ENCODE measurements at regions not wholly inside any gene's neighbourhood (a gene's known extent, or its start where the extent isn't known, plus 50 kb on each side); places are given as distances from the start of the nearest gene placed in this dataset.

DNA sequence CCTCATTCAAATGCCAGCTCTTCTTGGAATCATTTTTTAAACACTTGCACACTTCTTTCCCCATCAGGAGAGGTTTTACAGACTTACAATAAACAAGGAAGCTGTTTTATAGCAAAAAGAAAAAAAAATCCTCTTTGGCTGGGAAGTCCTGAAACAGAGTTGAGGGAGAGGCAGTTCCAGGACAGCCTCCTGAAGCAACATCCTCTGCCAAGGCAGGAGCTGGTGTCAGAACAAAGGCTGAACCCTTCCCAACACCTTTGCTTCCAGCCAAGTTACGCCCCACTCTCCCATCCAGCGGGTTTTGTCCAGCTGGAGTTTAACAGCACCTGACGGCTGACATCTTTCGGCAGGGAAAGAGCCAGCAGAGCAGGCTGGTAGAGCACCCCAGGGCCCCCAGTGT lies 287.8 kb downstream of the RRAGC start:
- DNase-seq = peak; percentile 34

DNA sequence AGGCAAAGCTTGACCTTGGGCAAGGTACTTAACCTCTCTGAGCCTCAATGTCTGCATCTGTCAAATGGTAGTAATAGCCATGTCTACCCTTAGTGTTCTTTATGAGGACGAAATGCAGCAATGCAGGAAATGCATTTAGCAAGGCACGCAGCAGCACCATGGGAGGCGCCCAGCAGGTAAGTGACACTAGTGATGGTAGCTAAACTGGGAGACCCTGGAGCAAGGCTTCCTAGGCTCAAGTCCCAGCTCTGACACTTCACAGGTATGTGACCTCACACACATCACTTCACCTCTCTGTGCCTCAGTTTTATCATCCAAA lies 289.0 kb downstream of the RRAGC start:
- DNase-seq = no peak

DNA sequence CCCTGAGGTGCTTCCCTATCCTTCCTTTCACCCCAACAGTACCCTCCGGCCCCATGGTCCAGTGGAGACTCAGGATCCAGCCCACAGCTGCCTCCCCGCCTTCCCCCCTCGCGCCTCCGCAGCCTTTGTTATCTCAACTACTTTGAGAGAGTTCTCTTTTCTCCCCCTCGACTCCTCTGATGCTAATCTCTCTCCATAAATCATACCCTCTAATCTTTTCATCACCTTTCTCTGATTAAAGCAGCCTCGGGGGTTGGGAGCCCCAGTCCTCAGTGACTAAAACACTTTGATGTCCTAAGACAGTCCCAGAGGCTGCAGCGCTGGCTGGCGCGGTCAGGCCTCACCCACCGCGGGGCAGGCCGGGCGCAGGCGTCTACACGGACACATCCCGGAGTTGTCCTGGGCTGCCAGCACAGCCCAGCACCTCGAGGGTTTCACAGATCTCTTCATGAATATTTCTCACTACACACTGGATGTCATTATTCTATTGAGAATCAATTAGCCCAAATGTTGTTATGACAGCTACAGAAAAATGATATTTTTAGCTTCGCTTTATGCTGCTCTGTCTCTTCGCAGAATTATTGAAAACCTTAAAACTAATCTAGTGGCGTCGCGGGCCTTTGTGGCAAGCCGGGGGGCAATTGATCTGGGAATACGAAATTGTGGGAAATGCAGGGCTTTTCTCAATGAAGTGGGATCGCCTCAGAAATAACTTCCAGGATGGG lies 289.5 kb downstream of the RRAGC start:
- DNase-seq = no peak

DNA sequence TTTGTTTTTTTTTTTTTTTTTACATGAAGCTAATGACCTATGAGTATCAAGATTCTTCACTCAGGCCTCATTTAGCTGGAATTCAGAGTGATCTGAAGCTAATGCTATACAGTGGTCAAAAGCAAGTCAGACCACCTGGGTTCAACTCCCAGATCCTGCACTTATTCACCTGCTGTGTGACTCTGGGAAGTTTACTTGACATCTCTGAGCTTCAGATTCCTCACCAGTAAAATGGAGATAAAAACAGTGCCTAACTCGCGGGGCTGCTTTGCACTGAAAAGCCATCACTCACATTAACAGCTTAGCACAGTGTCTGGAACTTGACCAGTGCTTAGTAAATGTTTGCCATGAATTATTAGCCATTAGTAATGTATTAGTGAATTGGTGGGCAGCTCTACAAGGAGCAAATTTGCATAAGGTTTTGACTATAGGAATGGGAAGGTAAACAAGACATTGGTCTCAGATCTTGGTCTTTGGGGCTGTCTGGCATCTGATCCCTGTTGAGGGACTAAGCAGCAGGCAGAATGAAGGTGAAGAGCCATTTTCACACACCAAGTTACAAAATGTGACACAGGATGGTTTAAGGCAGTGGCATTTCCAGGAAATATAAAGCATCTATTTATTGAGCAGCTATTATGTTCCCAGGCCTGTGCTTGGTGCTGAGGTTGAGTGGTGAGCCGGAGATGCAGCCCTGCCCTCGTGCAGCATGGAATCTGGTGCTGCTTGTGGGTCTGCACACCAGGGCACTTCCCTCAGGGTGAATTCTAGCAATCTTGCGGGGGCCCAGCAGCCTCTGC lies 291.3 kb downstream of the RRAGC start:
- DNase-seq = no peak

DNA sequence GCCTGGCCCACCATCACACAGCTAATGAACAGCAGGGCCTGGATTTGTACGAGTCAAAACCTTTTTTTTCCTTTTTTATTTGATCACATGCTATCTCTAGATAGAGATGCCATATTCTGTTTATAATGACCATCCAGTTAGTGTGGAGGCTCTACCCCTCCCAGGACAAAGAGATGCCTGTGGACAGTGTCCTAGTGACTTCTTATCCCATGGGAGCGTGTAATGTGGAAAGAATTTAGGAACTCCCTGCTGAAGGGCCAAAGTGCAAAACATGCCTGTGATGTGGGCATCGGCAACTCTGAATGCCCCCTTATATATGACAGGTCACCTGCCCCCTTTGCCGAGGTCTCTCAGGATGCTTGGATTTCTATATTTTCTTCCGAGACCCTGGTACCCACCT lies 292.2 kb downstream of the RRAGC start:
- DNase-seq = no peak

DNA sequence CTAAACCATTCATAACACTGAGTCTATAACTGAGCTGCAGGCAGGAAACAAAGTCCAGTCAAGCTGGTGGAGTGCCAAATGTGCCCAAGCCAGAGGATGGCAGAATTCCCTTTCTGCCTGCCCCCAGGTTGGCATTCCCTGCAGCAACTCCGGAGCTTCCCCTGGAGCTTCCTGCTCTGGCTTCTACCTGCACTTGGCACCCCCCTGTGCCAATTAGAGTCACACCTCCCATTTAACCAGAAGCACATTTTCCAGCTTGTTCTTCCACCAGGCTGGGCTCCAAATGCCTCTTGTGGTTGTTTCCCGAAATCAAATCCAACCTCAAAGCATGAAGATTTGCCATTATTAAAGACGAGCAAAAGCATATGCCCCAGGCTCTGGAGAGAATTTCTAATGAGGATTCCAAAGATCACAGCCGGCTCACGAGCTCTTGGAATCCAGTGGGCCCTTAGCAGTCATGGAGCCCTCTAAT lies 294.5 kb downstream of the RRAGC start:
- DNase-seq = no peak

DNA sequence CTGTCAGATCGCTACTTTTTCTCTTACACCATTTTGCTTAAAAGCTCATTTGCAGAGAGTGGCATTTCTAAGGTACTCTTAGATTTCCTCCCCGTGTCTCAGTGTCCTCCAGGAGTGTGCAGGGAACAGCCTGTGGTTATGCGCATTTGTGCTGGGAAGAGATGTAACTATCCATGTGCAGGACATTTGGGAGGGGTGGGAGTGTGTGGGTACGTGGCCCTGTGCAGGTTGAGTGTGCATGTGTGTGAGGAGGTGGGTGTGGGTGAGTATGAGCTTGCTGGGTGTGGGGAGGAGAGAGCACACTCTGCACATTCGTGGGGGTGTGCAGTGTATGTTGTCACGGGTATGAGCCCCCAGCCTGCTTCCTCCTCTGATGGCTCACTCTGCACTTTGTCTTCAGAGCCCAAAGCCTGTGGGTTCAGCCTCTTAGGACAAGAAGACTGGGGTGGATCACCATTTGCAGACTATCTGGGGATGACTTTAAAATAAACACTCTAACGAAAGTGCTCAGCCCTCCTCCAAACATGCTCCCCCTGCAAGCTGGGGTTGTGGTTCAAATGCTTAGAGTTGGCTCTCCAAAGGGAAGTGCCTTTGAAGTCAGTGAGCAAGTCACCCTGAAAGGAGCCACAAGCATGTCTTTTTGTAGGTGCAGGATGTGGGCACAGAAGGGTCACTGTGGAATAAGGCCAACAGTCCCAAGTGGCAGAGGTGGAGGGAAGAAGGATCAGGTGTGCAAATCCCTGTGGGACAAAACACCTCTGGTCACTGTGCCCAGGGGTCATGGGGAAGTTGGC lies 295.4 kb downstream of the RRAGC start:
- DNase-seq = no peak

DNA sequence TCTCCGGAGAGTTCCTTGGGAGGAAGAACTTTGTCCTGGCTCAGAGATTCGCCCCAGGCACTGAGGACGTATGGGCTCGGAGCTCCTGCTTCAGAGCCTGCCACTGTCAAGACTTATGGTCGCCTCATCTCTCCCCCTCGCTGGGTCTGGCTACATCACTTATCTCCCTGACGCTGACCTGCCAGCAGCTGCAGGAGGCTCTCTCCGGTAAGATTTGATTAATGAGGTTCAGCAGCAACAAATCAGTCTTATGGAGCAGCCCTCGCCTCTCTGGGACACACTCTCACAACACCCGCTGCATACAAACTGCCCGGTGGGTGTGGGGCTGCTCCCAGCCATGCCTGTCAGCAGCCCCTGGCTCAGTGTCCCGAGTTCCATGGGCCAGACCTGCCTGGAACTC lies 297.8 kb downstream of the RRAGC start:
- no peak for DNase-seq

DNA sequence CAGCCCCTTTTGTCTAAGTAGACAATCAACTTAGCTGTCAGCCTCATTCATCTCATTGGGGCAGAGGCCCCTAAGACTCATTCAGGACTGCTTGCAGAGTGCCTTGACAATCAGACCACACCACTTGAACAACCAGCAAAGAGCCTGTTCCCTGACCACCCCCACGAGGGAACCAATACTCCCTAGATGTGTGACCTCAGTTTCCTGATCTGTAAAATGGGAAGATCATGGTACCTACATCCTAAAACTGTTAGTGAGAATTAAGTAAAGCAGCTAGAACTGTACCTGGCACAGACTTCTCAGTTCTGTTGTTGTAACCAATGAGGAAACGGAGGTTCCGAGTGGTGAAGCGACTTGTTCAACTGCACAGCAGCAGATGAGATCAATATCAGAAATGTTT lies 298.5 kb downstream of the RRAGC start:
- no peak for DNase-seq

DNA sequence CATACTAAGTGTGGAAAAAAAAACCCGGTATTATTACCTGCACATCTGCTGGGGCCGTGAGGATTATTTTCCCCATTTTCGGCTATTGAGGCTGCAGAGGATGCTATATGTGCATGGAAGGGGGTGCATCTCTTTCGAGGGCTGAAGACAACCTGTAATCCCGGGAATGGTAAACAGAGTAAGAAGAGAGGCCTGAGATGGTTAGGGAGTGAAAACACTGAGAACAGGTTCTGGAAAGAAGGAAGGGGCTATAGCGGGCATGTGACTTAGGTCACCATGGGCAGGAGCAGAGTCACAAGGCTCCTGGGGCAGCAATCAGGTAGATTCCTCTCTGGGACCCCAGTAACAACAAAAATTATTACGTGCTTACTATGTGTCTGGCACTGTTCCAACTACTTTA lies 299.1 kb downstream of the RRAGC start:
- DNase-seq = no peak

DNA sequence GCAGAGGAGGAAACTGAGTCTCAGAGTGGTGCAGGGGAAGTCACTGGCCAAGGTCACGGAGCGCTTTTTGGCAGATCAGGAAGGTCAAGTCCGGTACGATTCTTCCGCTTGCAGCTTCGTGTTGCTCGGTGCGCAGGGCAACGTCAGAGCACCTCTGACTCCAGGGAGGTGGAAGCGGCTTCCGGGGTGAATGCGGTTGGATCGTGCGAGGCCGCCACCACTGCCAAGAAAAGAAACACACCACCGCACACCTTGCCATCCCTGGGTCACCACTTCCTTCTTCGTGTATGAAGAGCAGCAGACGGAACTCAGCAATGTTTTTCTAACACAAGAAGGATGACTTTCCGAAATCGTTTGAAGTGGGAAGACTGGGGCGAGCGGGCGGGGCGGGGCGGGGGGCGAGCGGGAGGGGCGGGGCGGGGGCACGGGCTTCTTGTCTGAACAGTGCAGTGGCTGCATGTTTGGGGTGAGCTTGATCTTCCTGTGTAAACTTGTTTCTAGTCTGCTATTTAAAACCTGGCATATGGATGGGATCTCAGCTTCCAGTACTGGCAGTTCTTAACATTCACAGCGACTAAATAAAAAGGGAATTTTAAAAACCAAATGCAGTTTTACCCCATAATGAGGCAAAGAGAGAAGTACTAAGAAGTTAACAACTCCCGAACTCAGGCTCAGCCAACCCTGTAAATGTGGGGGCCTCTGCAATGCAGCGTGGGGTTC lies 300.0 kb downstream of the RRAGC start:
- DNase-seq = no peak

DNA sequence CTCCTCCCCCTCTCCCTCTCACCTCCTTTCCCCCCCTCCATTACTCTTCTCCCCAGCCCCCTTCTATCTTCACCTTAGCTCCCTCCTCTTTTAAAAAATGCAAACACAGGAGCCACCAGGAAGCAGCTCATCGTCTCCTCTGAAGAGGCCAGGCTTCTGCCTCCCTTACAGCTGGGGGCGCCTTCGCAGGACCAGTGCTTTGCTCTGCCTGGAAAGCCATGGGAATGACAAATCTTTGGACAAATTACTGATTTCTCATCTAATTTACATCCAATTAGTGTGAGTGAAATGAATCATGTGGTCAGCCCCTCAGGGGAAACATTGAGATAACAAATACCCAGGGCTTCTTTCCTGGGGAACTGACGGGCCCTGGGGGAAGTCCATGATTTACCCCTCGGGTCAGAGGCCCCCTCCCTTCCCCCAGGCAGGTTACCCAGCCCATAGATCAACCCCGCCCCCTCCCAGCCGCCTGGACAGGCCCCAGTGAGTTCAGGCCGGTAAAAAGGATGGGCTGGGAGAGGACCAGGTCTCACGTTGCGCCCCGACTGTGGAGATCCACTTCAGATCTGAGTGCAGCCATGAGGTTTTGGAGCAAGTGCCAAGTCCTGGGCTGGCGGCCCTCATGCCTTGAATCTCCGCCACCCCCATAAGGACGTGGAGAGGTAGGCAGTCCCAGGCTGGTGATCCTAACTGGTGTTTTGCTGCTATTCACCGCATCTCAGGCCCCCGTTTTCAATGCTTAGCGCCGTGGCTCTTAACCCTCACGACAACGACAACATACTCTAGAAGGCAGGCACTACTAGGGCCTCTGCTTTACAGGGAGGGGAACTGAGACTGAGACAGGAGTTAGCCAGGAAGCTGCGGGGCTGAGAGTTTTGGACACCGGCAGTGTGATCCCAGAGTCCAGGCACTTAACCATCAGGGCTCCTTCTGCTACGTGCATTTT lies 300.8 kb downstream of the RRAGC start:
- no peak for DNase-seq

DNA sequence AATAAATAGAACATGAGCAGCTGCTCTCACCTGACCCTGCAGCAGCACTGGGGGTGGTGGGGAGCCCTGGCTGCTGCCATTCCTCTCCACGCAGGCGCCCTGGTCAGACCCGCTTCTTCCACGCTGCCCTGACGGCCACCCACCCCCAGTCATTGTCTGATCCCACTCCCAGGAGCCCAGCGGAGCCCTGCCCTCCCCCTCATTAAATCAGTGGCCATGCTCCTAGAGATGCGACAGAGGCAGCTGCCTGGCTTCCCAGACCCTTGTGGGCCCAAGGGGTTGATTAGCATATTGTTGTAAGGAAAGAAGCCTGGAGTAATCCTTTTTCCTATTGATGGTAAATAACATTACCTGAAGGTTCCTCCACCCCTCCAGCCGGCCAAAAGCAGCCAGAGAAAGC lies 301.5 kb downstream of the RRAGC start:
- no peak for DNase-seq

DNA sequence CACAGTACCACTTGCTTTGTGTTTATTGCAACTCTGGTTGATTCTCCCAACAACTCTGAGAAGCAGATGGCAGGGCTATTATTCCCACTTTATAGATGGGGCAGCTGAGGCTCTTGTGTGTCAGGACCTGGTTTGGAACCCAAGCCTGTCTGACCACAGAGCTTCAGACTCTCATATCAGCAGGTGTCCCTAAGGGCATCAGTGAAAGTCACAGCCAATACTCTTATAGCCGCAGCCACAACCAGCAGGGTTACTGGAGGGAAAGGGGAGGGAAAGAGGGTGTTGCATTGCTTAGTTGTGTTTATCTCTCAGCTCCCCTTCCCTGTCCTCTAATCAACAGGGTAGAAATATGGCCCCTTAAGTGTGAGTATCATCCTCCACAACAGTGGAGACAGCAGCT lies 304.0 kb downstream of the RRAGC start:
- no peak for DNase-seq

DNA sequence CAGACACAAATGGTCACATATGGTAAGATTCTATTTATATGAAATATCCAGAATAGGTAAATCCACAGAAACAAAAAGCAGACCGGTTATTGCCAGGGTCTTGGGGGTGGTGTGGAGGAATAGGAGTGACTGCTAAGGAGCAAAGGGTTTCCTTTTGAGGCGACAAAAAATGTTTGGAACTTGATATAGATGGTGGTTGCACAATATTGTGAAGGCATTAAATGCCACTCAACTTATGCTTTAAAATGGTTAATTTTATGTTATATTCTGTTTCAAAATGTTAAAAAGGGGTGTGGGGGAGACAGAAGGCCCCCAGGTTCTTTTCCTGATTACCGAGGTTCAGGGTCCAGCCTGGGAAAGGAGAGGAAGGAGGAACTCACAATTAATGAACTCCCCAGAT lies 304.4 kb downstream of the RRAGC start:
- no peak for DNase-seq

DNA sequence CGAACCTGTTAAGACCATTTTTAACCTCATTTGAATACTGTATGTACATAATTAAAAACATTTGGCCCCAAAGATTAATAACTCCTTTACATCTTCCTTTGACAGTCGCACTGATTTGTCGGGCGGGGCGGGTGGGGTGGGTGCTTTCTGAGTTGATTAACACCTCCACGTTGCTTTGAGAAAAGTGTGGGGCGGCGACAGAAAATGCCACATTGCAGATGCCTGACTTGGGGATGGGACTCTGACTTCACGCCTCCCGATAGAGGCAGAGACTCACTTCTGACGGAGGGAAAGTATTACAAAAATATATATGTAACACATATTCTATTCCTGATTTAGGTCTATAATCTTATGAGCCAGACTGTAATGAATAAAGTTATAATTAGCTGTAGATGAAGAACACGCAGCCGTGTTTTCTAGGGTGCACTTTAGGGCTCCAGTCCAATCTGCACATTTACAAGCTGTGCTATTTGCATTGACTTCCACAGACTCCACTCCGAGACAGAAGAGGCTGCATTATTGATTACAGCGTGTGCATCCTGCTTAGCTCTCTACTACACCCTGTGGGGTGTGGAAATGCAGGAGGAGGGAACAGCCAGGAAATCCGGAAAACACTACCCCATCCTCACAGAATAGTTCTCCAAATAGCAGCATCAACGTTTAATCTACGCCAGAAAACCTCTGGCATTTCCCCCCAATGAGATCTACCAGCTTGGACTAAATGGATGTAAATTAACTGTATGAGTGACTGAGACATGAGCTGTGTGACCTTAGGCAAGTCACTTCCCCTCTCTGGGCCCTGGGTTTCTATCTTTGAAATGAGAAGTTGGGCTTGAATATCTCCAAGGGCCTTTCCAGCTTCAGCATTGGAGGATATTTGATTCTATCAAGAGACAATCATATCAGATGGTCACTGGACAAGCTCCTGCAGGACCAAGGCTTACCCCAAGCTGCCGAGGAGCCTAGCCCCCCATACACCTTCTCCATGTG lies 308.0 kb downstream of the RRAGC start:
- DNase-seq = no peak

DNA sequence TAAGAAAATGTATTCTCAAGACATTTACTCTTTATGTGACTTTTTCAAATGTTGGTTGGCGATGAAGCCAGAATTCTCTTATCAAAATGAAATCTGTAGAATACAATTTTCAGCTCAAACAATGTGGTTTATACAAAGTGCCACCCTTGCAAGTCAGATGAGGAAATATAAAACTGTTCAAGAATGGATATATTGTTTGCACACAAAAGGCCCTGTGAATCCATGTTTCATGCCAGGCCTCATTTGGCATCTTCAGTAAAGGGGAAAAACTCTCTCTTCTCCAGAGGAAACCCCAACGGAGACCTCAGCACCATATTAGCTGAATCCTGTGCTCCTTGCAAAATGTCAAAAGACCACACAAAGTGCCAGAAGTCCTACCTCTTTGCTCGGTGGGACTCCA lies 310.4 kb downstream of the RRAGC start:
- DNase-seq = no peak

DNA sequence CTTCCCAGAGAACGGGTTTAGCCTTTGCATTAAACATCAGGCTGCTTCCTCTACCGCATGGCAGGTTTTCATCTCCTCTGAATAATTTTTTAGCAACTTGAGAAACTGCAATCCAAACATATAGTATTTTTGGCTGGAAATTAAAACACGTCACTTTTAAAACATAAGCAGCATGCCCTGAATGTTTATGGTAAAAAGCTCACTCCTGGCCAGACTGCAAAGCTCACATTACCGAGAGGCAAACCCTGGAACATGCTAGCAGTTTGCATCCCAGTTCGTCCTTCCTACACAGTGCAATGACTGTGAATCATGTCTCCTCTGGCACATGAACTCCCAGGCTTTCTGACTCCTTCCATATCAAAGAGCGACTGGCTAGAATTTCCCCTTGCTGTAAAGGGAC lies 312.3 kb downstream of the RRAGC start:
- DNase-seq = no peak

DNA sequence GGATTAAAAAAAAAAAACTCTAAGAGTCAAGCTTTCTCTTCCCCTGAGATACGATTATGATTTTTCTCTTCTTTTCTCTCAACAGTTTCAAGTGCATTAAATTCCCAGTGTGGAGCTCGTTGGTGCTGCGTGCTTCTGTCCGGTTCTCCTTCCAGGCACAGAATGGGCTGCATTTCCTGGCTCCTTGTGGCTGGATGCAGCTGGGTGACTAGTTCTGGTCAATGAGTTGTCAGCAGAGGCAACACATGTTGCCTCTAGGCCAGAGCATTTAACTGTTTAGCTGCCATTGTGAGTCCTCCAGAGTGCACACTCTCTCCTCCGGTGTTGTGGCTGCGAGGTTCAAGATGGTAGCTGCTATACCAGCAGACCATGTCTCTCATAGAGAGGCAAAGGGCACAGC lies 312.9 kb downstream of the RRAGC start:
- no peak for DNase-seq

DNA sequence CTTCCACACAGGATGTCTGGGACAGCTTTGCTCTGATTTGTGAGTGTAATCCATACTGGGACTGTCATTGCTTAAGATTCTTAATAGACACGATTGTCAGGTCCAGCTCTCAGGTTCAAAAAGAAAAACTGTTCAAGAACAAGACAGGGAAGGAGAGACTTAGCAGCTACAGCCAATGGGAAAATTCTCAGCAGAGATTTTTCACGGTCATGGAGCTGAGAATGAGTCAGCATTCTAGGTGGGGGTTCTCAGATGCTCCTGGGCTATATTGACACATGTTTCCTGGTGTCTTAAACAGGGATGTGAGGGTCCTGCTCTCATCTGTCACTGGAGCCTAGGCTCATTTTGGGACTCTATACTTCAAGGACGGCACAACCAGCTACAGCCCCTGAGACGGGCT lies 318.3 kb downstream of the RRAGC start:
- DNase-seq = no peak

Measured in hindlimb muscle (tissue), 1 donor.